ENCODE measurements at regions not wholly inside any gene's neighbourhood (a gene's known extent, or its start where the extent isn't known, plus 50 kb on each side); places are given as distances from the start of the nearest gene placed in this dataset.

DNA sequence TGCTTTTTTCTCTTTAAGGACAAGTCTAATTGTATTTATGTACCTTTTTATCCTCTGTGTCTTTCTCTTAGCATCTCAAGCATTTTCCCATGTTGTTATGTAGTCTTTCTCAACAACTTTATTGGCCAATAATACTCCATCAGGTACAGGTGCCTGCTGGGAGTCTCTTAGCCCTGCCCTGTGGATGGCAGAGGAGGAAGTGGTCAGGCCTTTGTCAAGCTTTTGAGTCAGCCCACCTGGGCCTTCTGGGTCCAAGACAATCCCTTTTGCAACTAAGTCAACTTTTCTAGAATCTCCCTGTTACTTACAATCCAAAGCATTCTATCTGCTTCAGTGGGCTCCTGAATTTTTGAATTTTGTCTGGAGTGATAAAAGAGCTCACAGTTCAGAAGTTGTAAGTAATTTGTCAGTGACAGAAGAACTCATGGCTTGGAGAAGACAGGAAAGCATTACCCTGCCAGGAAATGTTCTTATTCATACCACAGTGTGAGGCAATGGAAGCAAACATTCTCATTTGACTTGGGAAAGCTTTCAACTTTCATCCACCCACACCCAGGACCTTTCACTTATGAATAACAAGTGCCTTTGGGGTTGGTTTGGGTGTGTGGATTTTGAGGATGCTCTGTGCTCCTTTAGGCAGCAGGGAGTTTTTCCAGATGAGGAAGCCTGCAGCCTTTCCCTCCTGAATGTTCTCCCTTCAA is 200.0 kb upstream of the S1PR3 start:
- DNase-seq (ENCODE audit: low read depth, low spot score): no peak
- H3K27me3 Mint-ChIP-seq (ENCODE audit: low read depth): peaks cover 62% of the 10 kb centered on the region
- H3K27ac Mint-ChIP-seq (ENCODE audit: unreplicated experiment): no peak overlapping the region
- peaks cover 2% of the 10 kb centered on the region for H3K9me3 Mint-ChIP-seq
- peaks cover 9% of the 10 kb centered on the region for H3K36me3 Mint-ChIP-seq (ENCODE audit: low read depth)
- H3K4me3 Mint-ChIP-seq: no peak overlapping the region
- peaks cover 20% of the 10 kb centered on the region for H3K4me1 Mint-ChIP-seq
- TF ChIP-seq, protein P1, sequence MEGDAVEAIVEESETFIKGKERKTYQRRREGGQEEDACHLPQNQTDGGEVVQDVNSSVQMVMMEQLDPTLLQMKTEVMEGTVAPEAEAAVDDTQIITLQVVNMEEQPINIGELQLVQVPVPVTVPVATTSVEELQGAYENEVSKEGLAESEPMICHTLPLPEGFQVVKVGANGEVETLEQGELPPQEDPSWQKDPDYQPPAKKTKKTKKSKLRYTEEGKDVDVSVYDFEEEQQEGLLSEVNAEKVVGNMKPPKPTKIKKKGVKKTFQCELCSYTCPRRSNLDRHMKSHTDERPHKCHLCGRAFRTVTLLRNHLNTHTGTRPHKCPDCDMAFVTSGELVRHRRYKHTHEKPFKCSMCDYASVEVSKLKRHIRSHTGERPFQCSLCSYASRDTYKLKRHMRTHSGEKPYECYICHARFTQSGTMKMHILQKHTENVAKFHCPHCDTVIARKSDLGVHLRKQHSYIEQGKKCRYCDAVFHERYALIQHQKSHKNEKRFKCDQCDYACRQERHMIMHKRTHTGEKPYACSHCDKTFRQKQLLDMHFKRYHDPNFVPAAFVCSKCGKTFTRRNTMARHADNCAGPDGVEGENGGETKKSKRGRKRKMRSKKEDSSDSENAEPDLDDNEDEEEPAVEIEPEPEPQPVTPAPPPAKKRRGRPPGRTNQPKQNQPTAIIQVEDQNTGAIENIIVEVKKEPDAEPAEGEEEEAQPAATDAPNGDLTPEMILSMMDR (conservative IDR thresholded peaks at IDR 0.05): no peak

GRCh38 chr9:88792502-88792901 is 198.8 kb upstream of the S1PR3 start:
- Mint-ChIP-seq H3K4me1 (peaks cover 8% of the 10 kb centered on the region), H3K4me3 (no peak overlapping the region), H3K36me3 (ENCODE audit: low read depth) (peaks cover 14% of the 10 kb centered on the region), H3K27me3 (ENCODE audit: low read depth) (peaks cover 50% of the 10 kb centered on the region), H3K9me3 (peaks cover 6% of the 10 kb centered on the region), H3K27ac (ENCODE audit: unreplicated experiment) (no peak overlapping the region)
- no peak for DNase-seq (ENCODE audit: low read depth, low spot score)
- TF ChIP-seq, protein P1 (conservative IDR thresholded peaks at IDR 0.05): no peak

- H3K9me3 Mint-ChIP-seq: peaks cover 6% of the 10 kb centered on the region
Measured at GRCh38 chr9:88794100-88794499, 197.2 kb upstream of the S1PR3 start.

DNA sequence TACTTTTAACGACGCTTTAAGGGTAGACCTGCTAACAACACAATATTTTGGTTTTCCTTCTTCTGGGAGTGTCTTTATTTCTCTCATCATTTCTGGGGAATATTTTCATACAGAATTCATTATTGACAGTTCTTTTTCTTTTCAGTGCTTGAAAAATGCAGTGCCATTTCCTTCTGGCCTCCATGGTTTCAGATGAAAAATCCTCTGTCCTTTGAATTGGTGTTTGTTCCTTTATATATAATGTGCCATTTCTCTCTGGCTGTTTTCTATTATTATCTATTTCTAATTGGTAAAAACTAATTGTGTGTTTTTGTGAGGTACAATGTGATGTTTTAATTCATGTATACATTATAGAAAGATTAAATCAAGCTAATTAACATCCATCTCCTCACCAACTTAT is 194.3 kb upstream of the S1PR3 start:
- no peak overlapping the region for H3K27ac Mint-ChIP-seq (ENCODE audit: unreplicated experiment)
- TF ChIP-seq, protein P1 (conservative IDR thresholded peaks at IDR 0.05): no peak
- peaks cover 9% of the 10 kb centered on the region for H3K9me3 Mint-ChIP-seq
- peaks cover 11% of the 10 kb centered on the region for H3K36me3 Mint-ChIP-seq (ENCODE audit: low read depth)
- H3K4me3 Mint-ChIP-seq: no peak overlapping the region
- DNase-seq (ENCODE audit: low read depth, low spot score): no peak
- H3K4me1 Mint-ChIP-seq: peaks cover 4% of the 10 kb centered on the region
- peaks cover 26% of the 10 kb centered on the region for H3K27me3 Mint-ChIP-seq (ENCODE audit: low read depth)

More at GRCh38 chr9:88794100-88794499, 197.2 kb upstream of the S1PR3 start:
- DNase-seq (ENCODE audit: low read depth, low spot score): no peak
- H3K27me3 Mint-ChIP-seq (ENCODE audit: low read depth): peaks cover 39% of the 10 kb centered on the region
- TF ChIP-seq, protein P1 (conservative IDR thresholded peaks at IDR 0.05): no peak
- no peaks in the 10 kb centered on the region for H3K4me1 Mint-ChIP-seq
- no peak overlapping the region for H3K27ac Mint-ChIP-seq (ENCODE audit: unreplicated experiment)
- no peak overlapping the region for H3K4me3 Mint-ChIP-seq
- H3K36me3 Mint-ChIP-seq (ENCODE audit: low read depth): peaks cover 11% of the 10 kb centered on the region

- Mint-ChIP-seq H3K36me3 (ENCODE audit: low read depth) (peaks cover 11% of the 10 kb centered on the region), H3K9me3 (peaks cover 9% of the 10 kb centered on the region), H3K27me3 (ENCODE audit: low read depth) (peaks cover 22% of the 10 kb centered on the region), H3K4me1 (peaks cover 4% of the 10 kb centered on the region), H3K4me3 (no peak overlapping the region), H3K27ac (ENCODE audit: unreplicated experiment) (no peak overlapping the region)
- TF ChIP-seq, protein P1 (conservative IDR thresholded peaks at IDR 0.05): no peak
- no peak for DNase-seq (ENCODE audit: low read depth, low spot score)
Measured at GRCh38 chr9:88798476-88798875, 192.8 kb upstream of the S1PR3 start.
